DND-41 (cell line): ENCODE measurements at regions not wholly inside any gene's neighbourhood (a gene's known extent, or its start where the extent isn't known, plus 50 kb on each side); places are given as distances from the start of the nearest gene placed in this dataset.

Source experiments
- ATAC-seq: fragments of 200-7000 bp; cut with Tn5 transposase; 3 replicates; pipeline ENCODE4 v1.9.1; 2021; ENCODE audit warnings: low read depth; ENCODE audit not compliant: insufficient read depth
- DNase-seq: peaks from one replicate; pipeline ENCODE4 v3.0.0-alpha.2; 2020
- H2AFZ ChIP-seq: 2 replicates; pipeline ENCODE4 v1.6.0; 2012; ENCODE audit warnings: low read depth, low read length
- H3K27ac ChIP-seq: 2 replicates; pipeline ENCODE4 v1.5.1; 2012; ENCODE audit warnings: low read length, inconsistent platforms
- H3K27me3 ChIP-seq: fragments of 200-600 bp; sonication (generic); 2 replicates; pipeline ENCODE4 v1.6.0; 2012; ENCODE audit warnings: low read length, mild to moderate bottlenecking, inconsistent platforms; ENCODE audit not compliant: insufficient read depth, poor library complexity
- H3K36me3 ChIP-seq: 2 replicates; pipeline ENCODE4 v1.5.1; 2012; ENCODE audit warnings: low read length, inconsistent platforms; ENCODE audit not compliant: insufficient read depth
- H3K4me1 ChIP-seq: 2 replicates; pipeline ENCODE4 v1.5.1; 2012; ENCODE audit warnings: mild to moderate bottlenecking, low read length; ENCODE audit not compliant: insufficient read depth
- H3K4me2 ChIP-seq: 2 replicates; pipeline ENCODE4 v1.6.0; 2012; ENCODE audit warnings: mild to moderate bottlenecking, moderate library complexity, low read length, inconsistent platforms; ENCODE audit not compliant: insufficient read depth
- H3K4me3 ChIP-seq, 2 experiments: fragments of 200-600 bp in 1 of 2; shearing (Covaris generic) in 1 of 2; 2 replicates each; pipeline ENCODE4 v1.5.1; 2012 to 2016; ENCODE audit warnings: inconsistent platforms in 2 of 2, low read length in 2 of 2, mild to moderate bottlenecking in 2 of 2, low read depth in 1 of 2, moderate library complexity in 1 of 2
- H3K79me2 ChIP-seq: 2 replicates; pipeline ENCODE4 v1.6.0; 2012; ENCODE audit warnings: low read length, inconsistent platforms; ENCODE audit not compliant: insufficient read depth
- H3K9ac ChIP-seq: 2 replicates; pipeline ENCODE4 v1.6.0; 2012; ENCODE audit warnings: low read depth, mild to moderate bottlenecking, inconsistent platforms, low read length, moderate library complexity
- H3K9me3 ChIP-seq: 2 replicates; pipeline ENCODE4 v1.5.1; 2012; ENCODE audit warnings: low read length, moderate library complexity, mild to moderate bottlenecking, inconsistent platforms; ENCODE audit not compliant: insufficient read depth, severe bottlenecking
- H4K20me1 ChIP-seq: 2 replicates; pipeline ENCODE4 v1.6.0; 2012; ENCODE audit warnings: low read length; ENCODE audit not compliant: insufficient read depth
- EZH2 ChIP-seq: IDR thresholded peaks from 3 replicates; pipeline ENCODE4 v1.6.1; 2012; ENCODE audit warnings: borderline replicate concordance, low read depth, mild to moderate bottlenecking, moderate library complexity, low read length, inconsistent platforms; ENCODE audit not compliant: severe bottlenecking
- TF ChIP-seq, protein P1 (sequence below): IDR thresholded peaks from 2 replicates; pipeline ENCODE4 v1.5.1; 2012; ENCODE audit warnings: borderline replicate concordance, low read length, moderate library complexity, mild to moderate bottlenecking; ENCODE audit not compliant: poor library complexity, severe bottlenecking; ENCODE audit errors: extremely low read depth

DNA sequence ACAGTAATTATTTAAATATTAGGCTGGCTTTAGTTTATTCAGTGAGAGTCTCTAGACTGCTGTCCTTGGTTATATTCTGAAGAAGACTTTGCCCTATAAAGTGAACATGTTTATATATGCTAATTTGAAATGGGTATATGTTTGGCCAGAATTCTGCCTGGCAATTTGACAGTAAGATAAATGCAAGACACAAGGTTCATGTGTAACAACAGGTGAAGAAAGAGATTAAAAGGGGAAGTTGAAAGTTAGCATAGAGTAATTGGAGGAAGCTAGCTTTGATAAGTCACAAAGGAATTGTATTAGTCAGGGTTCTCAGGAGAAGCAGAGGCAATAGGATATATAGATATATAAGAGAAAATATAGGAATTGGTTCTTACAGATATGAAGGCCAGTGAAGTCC is 191.4 kb downstream of the CENPW start:
- no peak for TF ChIP-seq EZH2
- TF ChIP-seq, protein P1, sequence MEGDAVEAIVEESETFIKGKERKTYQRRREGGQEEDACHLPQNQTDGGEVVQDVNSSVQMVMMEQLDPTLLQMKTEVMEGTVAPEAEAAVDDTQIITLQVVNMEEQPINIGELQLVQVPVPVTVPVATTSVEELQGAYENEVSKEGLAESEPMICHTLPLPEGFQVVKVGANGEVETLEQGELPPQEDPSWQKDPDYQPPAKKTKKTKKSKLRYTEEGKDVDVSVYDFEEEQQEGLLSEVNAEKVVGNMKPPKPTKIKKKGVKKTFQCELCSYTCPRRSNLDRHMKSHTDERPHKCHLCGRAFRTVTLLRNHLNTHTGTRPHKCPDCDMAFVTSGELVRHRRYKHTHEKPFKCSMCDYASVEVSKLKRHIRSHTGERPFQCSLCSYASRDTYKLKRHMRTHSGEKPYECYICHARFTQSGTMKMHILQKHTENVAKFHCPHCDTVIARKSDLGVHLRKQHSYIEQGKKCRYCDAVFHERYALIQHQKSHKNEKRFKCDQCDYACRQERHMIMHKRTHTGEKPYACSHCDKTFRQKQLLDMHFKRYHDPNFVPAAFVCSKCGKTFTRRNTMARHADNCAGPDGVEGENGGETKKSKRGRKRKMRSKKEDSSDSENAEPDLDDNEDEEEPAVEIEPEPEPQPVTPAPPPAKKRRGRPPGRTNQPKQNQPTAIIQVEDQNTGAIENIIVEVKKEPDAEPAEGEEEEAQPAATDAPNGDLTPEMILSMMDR: no peak
- ATAC-seq (no peak), DNase-seq (no peak)
- no peak overlapping the region for H3K4me2 ChIP-seq
- H3K9me3 ChIP-seq: no peaks in the 10 kb centered on the region
- H3K79me2 ChIP-seq: no peaks in the 10 kb centered on the region
- no peaks in the 10 kb centered on the region for H3K36me3 ChIP-seq
- H3K4me1 ChIP-seq: no peaks in the 10 kb centered on the region
- no peak overlapping the region for H3K9ac ChIP-seq
- no peak overlapping the region for H3K4me3 ChIP-seq
- H4K20me1 ChIP-seq: no peaks in the 10 kb centered on the region
- H3K27ac ChIP-seq: no peak overlapping the region
- no peak overlapping the region for H2AFZ ChIP-seq
- no peaks in the 10 kb centered on the region for H3K27me3 ChIP-seq

DNA sequence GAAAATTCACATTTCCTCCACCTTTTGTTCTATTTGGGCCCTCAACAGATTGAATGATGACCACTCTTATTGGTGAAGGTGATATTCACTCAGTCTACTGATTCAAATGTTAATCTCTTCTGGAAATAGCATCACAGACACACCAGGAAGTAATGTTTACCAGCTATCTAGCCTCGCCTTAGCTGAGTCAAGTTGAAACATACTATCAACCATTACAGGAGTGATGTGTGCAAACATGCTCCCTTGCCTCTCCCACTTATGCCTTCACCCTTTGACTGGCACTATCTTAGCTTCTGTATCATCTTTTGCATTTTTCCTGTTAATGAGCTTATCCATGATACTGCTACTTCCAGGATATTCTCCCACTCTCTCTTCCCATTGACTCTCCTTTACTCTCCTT is 191.9 kb downstream of the CENPW start:
- no peak overlapping the region for H3K4me3 ChIP-seq
- H3K4me2 ChIP-seq: no peak overlapping the region
- TF ChIP-seq, protein P1: no peak
- no peak for DNase-seq
- H3K27me3 ChIP-seq: no peaks in the 10 kb centered on the region
- H4K20me1 ChIP-seq: no peaks in the 10 kb centered on the region
- H3K27ac ChIP-seq: no peak overlapping the region
- no peaks in the 10 kb centered on the region for H3K36me3 ChIP-seq
- no peaks in the 10 kb centered on the region for H3K9me3 ChIP-seq
- ATAC-seq: no peak
- H3K9ac ChIP-seq: no peak overlapping the region
- no peak overlapping the region for H2AFZ ChIP-seq
- no peaks in the 10 kb centered on the region for H3K79me2 ChIP-seq
- no peaks in the 10 kb centered on the region for H3K4me1 ChIP-seq

DNA sequence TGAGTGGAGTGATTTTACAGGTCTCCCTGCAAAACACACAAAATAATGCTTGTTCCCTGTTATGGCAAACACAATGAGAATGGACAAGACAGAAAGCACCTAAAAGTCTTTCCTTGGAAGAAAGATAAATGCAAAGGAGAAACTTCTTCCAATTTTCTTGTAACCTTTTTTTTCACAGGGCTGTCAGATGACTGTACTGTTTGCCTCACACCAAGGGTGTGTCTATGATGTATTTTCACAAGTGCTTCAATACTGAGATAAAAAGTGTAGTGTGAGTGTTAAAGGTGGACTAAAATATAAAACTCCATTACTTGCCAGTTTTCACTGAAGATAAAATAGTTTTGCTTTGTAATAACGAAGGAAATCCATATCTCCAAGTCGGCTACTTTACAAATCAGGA is 194.5 kb downstream of the CENPW start:
- Histone ChIP-seq H3K27me3 (no peaks in the 10 kb centered on the region), H2AFZ (no peak overlapping the region), H4K20me1 (no peaks in the 10 kb centered on the region), H3K4me3 (no peak overlapping the region), H3K79me2 (no peaks in the 10 kb centered on the region), H3K36me3 (no peaks in the 10 kb centered on the region), H3K4me1 (no peaks in the 10 kb centered on the region), H3K9ac (no peak overlapping the region), H3K9me3 (no peaks in the 10 kb centered on the region), H3K4me2 (no peak overlapping the region), H3K27ac (no peak overlapping the region)
- TF ChIP-seq EZH2: no peak
- TF ChIP-seq, protein P1: no peak
- no peak for DNase-seq
- ATAC-seq: no peak

DNA sequence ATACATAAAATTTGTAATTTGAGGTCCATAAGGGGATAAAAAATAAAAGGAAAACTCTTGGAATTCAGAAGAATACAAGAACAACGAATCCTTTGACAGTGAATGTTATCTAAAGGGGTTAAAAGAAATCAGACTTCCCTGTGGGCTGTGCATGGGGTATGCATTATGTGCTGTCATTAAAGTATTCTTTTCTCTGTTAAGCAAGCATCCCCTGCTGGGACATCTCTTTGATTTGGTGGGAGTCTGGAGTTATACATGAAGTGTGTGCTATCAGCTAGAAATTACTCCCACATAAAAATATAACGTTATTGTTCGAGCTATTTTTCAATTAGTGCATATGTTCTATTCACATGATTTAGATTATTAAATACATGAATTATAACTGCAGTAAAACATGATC is 195.2 kb downstream of the CENPW start:
- ATAC-seq: no peak
- Histone ChIP-seq H3K9ac (no peak overlapping the region), H3K4me2 (no peak overlapping the region), H3K79me2 (no peaks in the 10 kb centered on the region), H3K36me3 (no peaks in the 10 kb centered on the region), H4K20me1 (no peaks in the 10 kb centered on the region), H3K27ac (no peak overlapping the region), H2AFZ (no peak overlapping the region), H3K4me1 (no peaks in the 10 kb centered on the region), H3K27me3 (no peaks in the 10 kb centered on the region), H3K9me3 (no peaks in the 10 kb centered on the region), H3K4me3 (no peak overlapping the region)
- TF ChIP-seq EZH2: no peak
- TF ChIP-seq, protein P1: no peak
- DNase-seq: no peak
